SJCRH30 (cell line): ENCODE measurements at regions not wholly inside any gene's neighbourhood (a gene's known extent, or its start where the extent isn't known, plus 50 kb on each side); places are given as distances from the start of the nearest gene placed in this dataset.

Experiments
- DNase-seq, 2 experiments: peaks; one replicate each; pipeline ENCODE4 v3.0.0-alpha.2; 2015 to 2020
- H3K27ac ChIP-seq: fragments of 250-450 bp; sonication (Bioruptor Pico); 2 replicates; pipeline ENCODE4 v1.5.1; 2020; ENCODE audit warnings: mild to moderate bottlenecking, moderate library complexity
- H3K27me3 ChIP-seq: fragments of 250-450 bp; sonication (Bioruptor Pico); 2 replicates; pipeline ENCODE4 v1.5.1; 2020; ENCODE audit warnings: mild to moderate bottlenecking, moderate library complexity
- H3K36me3 ChIP-seq: fragments of 250-450 bp; sonication (Bioruptor Pico); 2 replicates; pipeline ENCODE4 v1.5.1; 2020; ENCODE audit warnings: mild to moderate bottlenecking, moderate library complexity
- H3K4me1 ChIP-seq: fragments of 250-450 bp; sonication (Bioruptor Pico); 2 replicates; pipeline ENCODE4 v1.5.1; 2020; ENCODE audit warnings: mild to moderate bottlenecking, moderate library complexity
- H3K4me3 ChIP-seq: fragments of 250-450 bp; sonication (Bioruptor Pico); 2 replicates; pipeline ENCODE4 v1.5.1; 2020; ENCODE audit warnings: mild to moderate bottlenecking, moderate library complexity
- H3K9me3 ChIP-seq: fragments of 250-450 bp; sonication (Bioruptor Pico); replicated peaks from 2 replicates; pipeline ENCODE4 v1.5.1; 2020; ENCODE audit warnings: mild to moderate bottlenecking, moderate library complexity

DNA sequence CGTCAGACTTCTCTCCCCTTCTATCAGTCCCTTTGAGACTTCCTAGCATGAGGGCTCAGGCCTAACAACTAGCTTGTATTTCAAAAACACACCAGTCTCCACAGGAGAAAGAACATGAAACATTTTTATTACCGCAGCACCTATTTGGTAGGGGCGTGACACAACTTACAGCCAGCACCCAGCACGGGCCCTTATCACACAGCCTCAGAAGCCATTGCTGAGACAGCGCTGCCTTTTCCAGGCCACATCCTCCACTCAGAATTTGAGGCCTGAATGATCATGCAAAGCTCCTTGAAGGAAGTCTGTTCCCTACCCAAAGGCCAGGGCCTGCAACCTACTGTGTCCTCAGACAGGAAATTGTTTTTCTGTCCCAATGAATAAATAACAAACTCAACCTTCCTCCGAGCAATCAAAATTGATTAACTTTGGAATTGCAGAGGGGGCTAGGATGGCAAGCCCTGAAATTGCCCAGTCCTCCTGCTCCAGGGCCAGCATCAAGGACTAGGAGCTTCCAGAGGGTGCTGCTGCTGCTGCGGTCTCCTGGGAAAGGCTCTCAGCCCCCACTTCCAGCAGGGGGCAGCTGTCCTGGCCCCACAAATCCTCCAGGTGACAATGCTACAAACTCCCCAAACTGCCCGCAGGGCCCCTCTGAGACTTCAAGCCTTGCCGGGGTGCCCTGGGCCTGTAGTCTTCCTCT, 94.3 kb upstream of the GALNT2 start:
- H3K9me3 ChIP-seq = no peaks in the 10 kb centered on the region; the same call in 1 of the 2 replicates
- H3K4me3 ChIP-seq = no peak overlapping the region
- no peaks in the 10 kb centered on the region for H3K27me3 ChIP-seq

GRCh38 chr1:229973297-229973612, 93.8 kb upstream of the GALNT2 start:
- Histone ChIP-seq H3K36me3 (no peaks in the 10 kb centered on the region), H3K4me1 (no peaks in the 10 kb centered on the region), H3K4me3 (no peak overlapping the region), H3K27ac (no peak overlapping the region), H3K27me3 (no peaks in the 10 kb centered on the region), H3K9me3 (no peaks in the 10 kb centered on the region; the same call in 1 of the 2 replicates)
- no peak for DNase-seq

More for the DNA sequence above, 94.3 kb upstream of the GALNT2 start:
- no peaks in the 10 kb centered on the region for H3K4me1 ChIP-seq
- no peaks in the 10 kb centered on the region for H3K36me3 ChIP-seq
- DNase-seq = peak in 1 of 2 experiments; percentile 19
- H3K27ac ChIP-seq = no peak overlapping the region

DNA sequence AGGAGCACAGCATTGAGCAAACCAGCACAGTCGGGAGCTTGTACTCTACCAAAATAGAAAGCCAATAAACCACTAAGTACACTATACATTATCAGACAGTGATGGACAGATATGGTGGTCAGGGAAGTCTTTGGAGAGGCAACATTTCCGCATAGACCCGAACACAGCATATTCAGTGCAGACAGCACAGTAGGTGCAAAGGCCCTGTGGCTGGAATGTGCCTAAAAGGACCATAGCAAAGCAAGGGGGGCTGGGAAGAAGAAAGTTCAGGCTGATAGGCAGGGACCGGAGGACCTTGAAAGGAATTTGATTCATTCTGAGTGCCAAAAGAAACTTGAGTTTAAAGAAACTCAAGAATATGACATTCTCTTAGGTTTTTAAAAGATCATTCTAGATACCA, 92.0 kb upstream of the GALNT2 start:
- no peak overlapping the region for H3K4me3 ChIP-seq
- DNase-seq = no peak
- no peak overlapping the region for H3K27ac ChIP-seq
- H3K36me3 ChIP-seq = no peaks in the 10 kb centered on the region
- H3K4me1 ChIP-seq = no peaks in the 10 kb centered on the region
- H3K9me3 ChIP-seq = no peaks in the 10 kb centered on the region; the same call in 1 of the 2 replicates
- no peaks in the 10 kb centered on the region for H3K27me3 ChIP-seq

GRCh38 chr1:229980009-229980408, 87.0 kb upstream of the GALNT2 start:
- H3K4me1 ChIP-seq = no peaks in the 10 kb centered on the region
- no peak for DNase-seq
- H3K27ac ChIP-seq = no peak overlapping the region
- H3K4me3 ChIP-seq = no peak overlapping the region
- H3K9me3 ChIP-seq = no peaks in the 10 kb centered on the region; the same call in 1 of the 2 replicates
- no peaks in the 10 kb centered on the region for H3K27me3 ChIP-seq
- no peaks in the 10 kb centered on the region for H3K36me3 ChIP-seq

GRCh38 chr1:229981736-229982135, 85.3 kb upstream of the GALNT2 start:
- Histone ChIP-seq H3K27me3 (peaks cover 3% of the 10 kb centered on the region; the same call in 1 of the 2 replicates), H3K9me3 (no peaks in the 10 kb centered on the region; the same call in 1 of the 2 replicates), H3K4me3 (no peak overlapping the region)

DNA sequence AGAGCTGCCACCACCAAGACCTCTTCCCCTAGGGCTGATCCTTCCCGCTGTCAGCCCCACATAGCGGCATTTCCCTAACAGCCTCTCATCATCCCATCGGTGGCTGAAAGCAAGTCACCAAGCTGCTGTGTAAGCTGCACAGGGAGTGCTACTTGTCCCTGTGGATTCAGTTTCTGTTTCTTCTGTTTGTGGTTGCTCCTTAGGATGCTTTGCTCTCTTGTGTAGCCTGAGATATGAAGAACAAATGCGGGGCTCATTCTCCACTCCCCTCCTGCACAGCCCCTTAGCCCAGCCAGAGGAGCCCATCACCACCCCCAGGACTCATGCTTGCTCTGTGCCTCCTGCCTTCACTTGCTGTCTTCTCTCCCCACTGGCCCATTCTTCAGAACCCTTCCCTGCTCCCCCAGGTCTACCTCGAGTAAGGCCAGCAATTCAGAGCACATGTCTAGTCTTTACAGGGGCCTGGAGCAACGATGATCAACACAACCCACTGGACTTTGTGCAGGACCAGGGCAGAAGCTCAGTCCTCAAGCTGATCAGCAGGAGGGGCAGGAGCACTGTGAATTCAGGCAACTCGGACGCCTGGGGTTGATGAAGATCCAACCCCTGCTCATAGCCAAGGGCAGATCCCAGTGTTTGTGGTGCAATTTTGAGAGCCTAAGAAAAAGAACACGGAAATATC, 82.6 kb upstream of the GALNT2 start:
- DNase-seq = no peak
- no peaks in the 10 kb centered on the region for H3K9me3 ChIP-seq
- peaks cover 3% of the 10 kb centered on the region; the same call in 1 of the 2 replicates for H3K27me3 ChIP-seq
- H3K4me3 ChIP-seq = no peak overlapping the region
- no peak overlapping the region for H3K27ac ChIP-seq
- no peaks in the 10 kb centered on the region for H3K4me1 ChIP-seq
- H3K36me3 ChIP-seq = no peaks in the 10 kb centered on the region

More at GRCh38 chr1:229981736-229982135, 85.3 kb upstream of the GALNT2 start:
- DNase-seq = no peak
- H3K27ac ChIP-seq = no peak overlapping the region
- no peaks in the 10 kb centered on the region for H3K4me1 ChIP-seq
- H3K36me3 ChIP-seq = no peaks in the 10 kb centered on the region

DNA sequence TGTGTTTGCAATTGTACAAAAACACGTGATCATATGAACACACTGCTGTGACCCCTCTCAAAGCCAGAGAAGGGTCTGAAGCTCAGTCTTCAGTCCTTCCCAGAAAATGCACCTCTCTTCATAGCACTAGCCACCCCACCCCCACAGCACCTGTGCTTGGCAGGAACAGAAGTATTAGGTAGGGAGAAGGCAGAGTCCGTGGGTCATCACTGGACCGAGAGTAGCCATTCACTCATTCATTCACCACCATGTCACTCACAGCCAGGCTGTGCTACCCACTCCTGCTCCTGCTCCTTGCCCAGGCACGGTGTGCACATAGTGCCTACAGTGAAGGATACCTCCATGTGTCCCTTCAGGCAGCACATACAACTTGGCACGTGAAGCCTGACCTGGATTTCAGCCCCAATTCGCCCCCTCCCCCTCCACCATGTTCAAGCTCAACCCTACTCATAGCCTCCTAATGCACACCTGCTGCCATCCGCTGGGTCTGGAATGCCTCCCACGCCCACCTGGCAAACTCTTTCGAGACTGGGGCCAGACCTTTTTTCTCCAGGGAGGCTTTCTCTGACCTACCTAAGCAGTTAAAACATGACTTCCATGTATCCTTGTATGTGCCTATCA, 81.9 kb upstream of the GALNT2 start:
- Histone ChIP-seq H3K27me3 (peaks cover 3% of the 10 kb centered on the region; the same call in 1 of the 2 replicates), H3K27ac (no peak overlapping the region), H3K9me3 (no peaks in the 10 kb centered on the region), H3K4me1 (no peaks in the 10 kb centered on the region), H3K4me3 (no peak overlapping the region), H3K36me3 (no peaks in the 10 kb centered on the region)
- DNase-seq = no peak

- Histone ChIP-seq H3K27me3 (peaks cover 3% of the 10 kb centered on the region; the same call in 1 of the 2 replicates), H3K36me3 (no peaks in the 10 kb centered on the region), H3K27ac (no peak overlapping the region), H3K4me1 (no peaks in the 10 kb centered on the region), H3K4me3 (no peak overlapping the region), H3K9me3 (no peaks in the 10 kb centered on the region)
- DNase-seq = no peak
Observed at GRCh38 chr1:229985613-229986010, 81.4 kb upstream of the GALNT2 start.

DNA sequence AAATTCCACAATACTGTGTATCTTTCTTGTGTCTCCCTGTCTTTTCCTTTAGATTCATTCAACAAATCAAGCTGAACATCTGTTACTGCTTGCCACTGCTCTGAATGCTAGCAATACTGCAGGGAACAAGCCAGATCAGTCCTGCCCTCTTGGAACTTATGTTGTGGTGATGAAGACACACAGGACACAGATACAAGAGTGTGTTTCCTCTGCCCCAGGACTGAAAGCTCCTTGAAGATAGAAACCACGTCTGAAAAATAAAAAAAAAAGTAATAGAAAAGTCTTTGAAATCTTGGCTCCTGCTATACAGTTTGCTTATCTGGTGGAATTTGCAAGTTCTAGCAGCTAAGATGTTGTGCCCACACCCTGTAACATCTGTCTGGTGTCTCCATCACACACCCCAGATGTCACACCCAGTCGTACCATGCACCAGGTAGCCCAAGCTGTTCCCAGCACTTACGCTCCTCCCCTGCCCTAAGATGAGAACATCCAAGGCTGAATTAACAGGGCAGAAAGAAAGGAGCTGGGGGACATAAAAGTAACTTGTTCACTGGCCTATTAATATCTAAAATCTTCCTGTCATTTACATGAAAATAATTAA, 80.2 kb upstream of the GALNT2 start:
- no peaks in the 10 kb centered on the region for H3K4me1 ChIP-seq
- H3K9me3 ChIP-seq = no peaks in the 10 kb centered on the region
- DNase-seq = no peak
- no peak overlapping the region for H3K4me3 ChIP-seq
- H3K27ac ChIP-seq = no peak overlapping the region
- peaks cover 3% of the 10 kb centered on the region; the same call in 1 of the 2 replicates for H3K27me3 ChIP-seq
- no peaks in the 10 kb centered on the region for H3K36me3 ChIP-seq

DNA sequence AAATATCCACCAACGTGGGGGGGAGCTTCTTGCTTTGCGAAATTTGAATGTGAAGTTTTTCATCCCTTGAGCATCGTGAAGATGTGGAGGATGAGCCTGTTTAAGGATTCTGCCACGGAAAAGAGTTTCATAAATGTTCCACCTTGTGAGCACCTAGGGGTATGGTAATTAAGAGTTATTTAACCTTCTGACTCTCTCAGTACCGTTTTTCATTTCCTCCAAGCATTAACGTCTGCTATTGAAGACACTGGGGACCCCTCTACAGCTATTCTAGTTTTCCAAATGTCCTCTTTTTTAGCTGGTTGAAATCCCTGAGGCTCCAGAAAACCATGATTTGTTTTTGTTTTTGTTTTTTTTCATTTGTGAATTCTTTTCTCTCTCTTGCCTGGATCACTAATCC, 79.1 kb upstream of the GALNT2 start:
- DNase-seq = no peak
- Histone ChIP-seq H3K4me3 (no peak overlapping the region), H3K27me3 (peaks cover 3% of the 10 kb centered on the region; the same call in 1 of the 2 replicates), H3K27ac (no peak overlapping the region), H3K36me3 (no peaks in the 10 kb centered on the region), H3K4me1 (no peaks in the 10 kb centered on the region), H3K9me3 (no peaks in the 10 kb centered on the region)

- no peaks in the 10 kb centered on the region for H3K4me1 ChIP-seq
- peaks cover 3% of the 10 kb centered on the region; the same call in 1 of the 2 replicates for H3K27me3 ChIP-seq
- H3K9me3 ChIP-seq = no peaks in the 10 kb centered on the region
- H3K4me3 ChIP-seq = no peak overlapping the region
- no peak for DNase-seq
- H3K36me3 ChIP-seq = no peaks in the 10 kb centered on the region
- no peak overlapping the region for H3K27ac ChIP-seq
Observed at GRCh38 chr1:229988534-229988933, 78.5 kb upstream of the GALNT2 start.

- Histone ChIP-seq H3K36me3 (no peaks in the 10 kb centered on the region), H3K4me1 (no peaks in the 10 kb centered on the region), H3K27me3 (peaks cover 3% of the 10 kb centered on the region; the same call in 1 of the 2 replicates), H3K9me3 (no peaks in the 10 kb centered on the region), H3K4me3 (no peak overlapping the region), H3K27ac (no peak overlapping the region)
- DNase-seq = no peak
Observed at GRCh38 chr1:229989591-229990248, 77.3 kb upstream of the GALNT2 start.

DNA sequence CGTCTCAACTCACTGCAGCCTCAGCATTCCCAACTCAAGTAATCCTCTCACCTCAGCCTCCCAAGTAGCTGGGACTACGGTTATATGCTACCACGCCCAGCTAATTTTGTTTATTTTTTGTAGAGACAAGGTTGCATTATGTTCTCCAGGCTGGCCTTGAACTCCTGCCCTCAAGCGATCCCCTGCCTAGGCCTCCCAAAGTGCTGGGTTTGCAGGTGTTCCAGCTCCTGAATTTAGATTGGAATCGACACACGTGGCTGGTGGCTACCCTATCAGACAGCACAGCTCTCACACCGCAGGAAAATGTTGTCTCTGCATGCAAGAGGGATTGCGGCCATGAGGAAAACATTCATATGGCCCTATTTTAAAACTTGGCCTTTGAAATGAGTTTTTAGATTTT, 76.7 kb upstream of the GALNT2 start:
- H3K36me3 ChIP-seq = no peaks in the 10 kb centered on the region
- no peaks in the 10 kb centered on the region for H3K4me1 ChIP-seq
- no peak overlapping the region for H3K4me3 ChIP-seq
- no peaks in the 10 kb centered on the region for H3K9me3 ChIP-seq
- H3K27ac ChIP-seq = no peak overlapping the region
- H3K27me3 ChIP-seq = peaks cover 3% of the 10 kb centered on the region; the same call in 1 of the 2 replicates
- no peak for DNase-seq

- no peak for DNase-seq
- Histone ChIP-seq H3K36me3 (no peaks in the 10 kb centered on the region), H3K27ac (no peak overlapping the region), H3K9me3 (no peaks in the 10 kb centered on the region), H3K4me1 (no peaks in the 10 kb centered on the region), H3K4me3 (no peak overlapping the region), H3K27me3 (peaks cover 2% of the 10 kb centered on the region; the same call in 1 of the 2 replicates)
Observed at GRCh38 chr1:229991104-229991513, 75.9 kb upstream of the GALNT2 start.
